ENCODE measurements at regions not wholly inside any gene's neighbourhood (a gene's known extent, or its start where the extent isn't known, plus 50 kb on each side); places are given as distances from the start of the nearest gene placed in this dataset.

DNA sequence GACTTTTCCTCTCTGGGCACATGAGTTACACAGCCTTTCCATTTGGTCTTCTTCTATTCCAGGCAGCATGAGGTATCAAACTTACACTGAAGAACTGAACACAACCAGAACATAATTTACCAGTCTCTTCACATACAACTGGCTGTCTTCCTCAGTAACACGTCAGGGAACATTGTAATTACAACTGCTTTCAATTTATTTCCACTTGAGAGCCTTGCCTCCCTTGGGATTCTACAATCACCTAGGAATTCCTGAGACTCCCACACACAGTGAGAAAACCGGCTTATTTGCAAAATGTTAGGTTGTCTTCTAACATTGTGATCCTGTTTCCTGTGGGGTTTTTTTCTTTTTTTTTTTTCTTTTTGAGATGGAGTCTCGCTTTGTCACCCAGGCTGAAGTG lies 149.9 kb downstream of the TMX3 start:
- H3K9me3 ChIP-seq (ENCODE audit: control insufficient read depth, low read depth, low read length), result no peaks in the 10 kb centered on the region
- peaks cover 28% of the 10 kb centered on the region for H3K4me1 ChIP-seq (ENCODE audit: control insufficient read depth, low read depth, low read length)
- H3K27ac ChIP-seq (ENCODE audit: low read length), result no peak overlapping the region
- H3K27me3 ChIP-seq (ENCODE audit: control insufficient read depth, insufficient read depth, low read length), result no peaks in the 10 kb centered on the region
- no peaks in the 10 kb centered on the region for H3K36me3 ChIP-seq (ENCODE audit: control insufficient read depth, low read depth, low read length)
- no peak overlapping the region for H3K4me3 ChIP-seq (ENCODE audit: low read length)
- no peak overlapping the region for H3K9ac ChIP-seq (ENCODE audit: low read length)

- no peak overlapping the region for H3K4me3 ChIP-seq (ENCODE audit: low read length)
- H3K27ac ChIP-seq (ENCODE audit: low read length), result no peak overlapping the region
- H3K36me3 ChIP-seq (ENCODE audit: control insufficient read depth, low read depth, low read length), result no peaks in the 10 kb centered on the region
- no peaks in the 10 kb centered on the region for H3K27me3 ChIP-seq (ENCODE audit: control insufficient read depth, insufficient read depth, low read length)
- H3K9me3 ChIP-seq (ENCODE audit: control insufficient read depth, low read depth, low read length), result no peaks in the 10 kb centered on the region
- peaks cover 26% of the 10 kb centered on the region for H3K4me1 ChIP-seq (ENCODE audit: control insufficient read depth, low read depth, low read length)
- no peak overlapping the region for H3K9ac ChIP-seq (ENCODE audit: low read length)
Observed at GRCh38 chr18:68564351-68564750, 150.6 kb downstream of the TMX3 start.

- Histone ChIP-seq H3K9ac (ENCODE audit: low read length) (no peak overlapping the region), H3K4me1 (ENCODE audit: control insufficient read depth, low read depth, low read length) (peaks cover 30% of the 10 kb centered on the region), H3K27me3 (ENCODE audit: control insufficient read depth, insufficient read depth, low read length) (no peaks in the 10 kb centered on the region), H3K4me3 (ENCODE audit: low read length) (no peak overlapping the region), H3K27ac (ENCODE audit: low read length) (no peak overlapping the region), H3K36me3 (ENCODE audit: control insufficient read depth, low read depth, low read length) (no peaks in the 10 kb centered on the region), H3K9me3 (ENCODE audit: control insufficient read depth, low read depth, low read length) (no peaks in the 10 kb centered on the region)
Observed at GRCh38 chr18:68560128-68560527, 154.8 kb downstream of the TMX3 start.

GRCh38 chr18:68557183-68557582 lies 157.7 kb downstream of the TMX3 start:
- no peaks in the 10 kb centered on the region for H3K27me3 ChIP-seq (ENCODE audit: control insufficient read depth, insufficient read depth, low read length)
- no peak overlapping the region for H3K9ac ChIP-seq (ENCODE audit: low read length)
- H3K4me1 ChIP-seq (ENCODE audit: control insufficient read depth, low read depth, low read length), result peaks cover 7% of the 10 kb centered on the region
- no peaks in the 10 kb centered on the region for H3K36me3 ChIP-seq (ENCODE audit: control insufficient read depth, low read depth, low read length)
- H3K9me3 ChIP-seq (ENCODE audit: control insufficient read depth, low read depth, low read length), result no peaks in the 10 kb centered on the region
- H3K27ac ChIP-seq (ENCODE audit: low read length), result no peak overlapping the region
- no peak overlapping the region for H3K4me3 ChIP-seq (ENCODE audit: low read length)

GRCh38 chr18:68555879-68556301 lies 159.0 kb downstream of the TMX3 start:
- H3K9ac ChIP-seq (ENCODE audit: low read length), result no peak overlapping the region

DNA sequence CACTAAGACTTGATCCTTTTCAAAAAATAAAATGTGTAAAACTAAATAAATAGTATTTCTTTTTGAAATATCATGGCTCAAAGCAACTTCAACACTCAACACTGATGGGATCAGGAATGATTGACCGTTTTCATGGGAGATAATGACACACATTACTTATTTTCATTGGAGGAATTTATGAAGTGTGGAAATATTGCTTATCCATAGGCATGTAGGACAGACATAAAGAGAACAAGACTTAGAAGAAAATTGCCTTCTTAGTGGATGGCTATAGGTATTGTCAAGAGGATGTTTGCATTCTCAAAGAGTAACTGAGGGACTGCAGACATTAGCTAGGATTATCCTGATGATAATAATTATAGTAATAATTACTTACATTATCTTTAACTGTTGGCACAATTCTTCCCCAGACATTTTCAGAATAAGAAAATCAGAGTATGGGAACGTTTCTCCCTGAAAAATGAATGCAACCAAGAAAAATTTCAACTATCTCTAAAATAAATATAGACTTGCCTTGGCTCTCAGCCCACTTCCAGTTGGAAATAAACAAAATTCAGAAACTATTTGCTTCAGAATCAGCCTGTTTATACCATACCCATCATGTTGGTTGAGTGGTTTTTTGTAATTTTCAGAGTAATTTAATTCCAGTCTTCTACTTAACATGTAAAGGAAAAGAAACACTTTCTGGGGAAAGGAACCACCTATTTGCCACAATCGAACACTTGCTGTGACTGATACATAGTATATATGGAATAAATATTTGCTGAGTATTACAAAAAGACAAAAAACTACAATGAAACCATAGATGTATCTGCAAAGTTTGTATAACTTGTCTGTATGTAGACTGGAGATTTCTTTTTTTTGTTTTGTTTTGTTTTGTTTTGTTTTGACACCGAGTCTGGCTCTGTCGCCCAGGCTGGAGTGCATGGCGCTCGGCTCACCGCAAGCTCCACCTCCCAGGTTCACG lies 165.7 kb downstream of the TMX3 start:
- H3K9ac ChIP-seq (ENCODE audit: low read length), result no peak overlapping the region
- no peaks in the 10 kb centered on the region for H3K9me3 ChIP-seq (ENCODE audit: control insufficient read depth, low read depth, low read length)
- H3K4me1 ChIP-seq (ENCODE audit: control insufficient read depth, low read depth, low read length), result no peaks in the 10 kb centered on the region
- no peak overlapping the region for H3K27ac ChIP-seq (ENCODE audit: low read length)
- H3K36me3 ChIP-seq (ENCODE audit: control insufficient read depth, low read depth, low read length), result no peaks in the 10 kb centered on the region
- no peaks in the 10 kb centered on the region for H3K27me3 ChIP-seq (ENCODE audit: control insufficient read depth, insufficient read depth, low read length)
- H3K4me3 ChIP-seq (ENCODE audit: low read length), result no peak overlapping the region

More at GRCh38 chr18:68555879-68556301, 159.0 kb downstream of the TMX3 start:
- Histone ChIP-seq H3K27me3 (ENCODE audit: control insufficient read depth, insufficient read depth, low read length) (no peaks in the 10 kb centered on the region), H3K4me1 (ENCODE audit: control insufficient read depth, low read depth, low read length) (peaks cover 5% of the 10 kb centered on the region), H3K36me3 (ENCODE audit: control insufficient read depth, low read depth, low read length) (no peaks in the 10 kb centered on the region), H3K4me3 (ENCODE audit: low read length) (no peak overlapping the region), H3K9me3 (ENCODE audit: control insufficient read depth, low read depth, low read length) (no peaks in the 10 kb centered on the region), H3K27ac (ENCODE audit: low read length) (no peak overlapping the region)

DNA sequence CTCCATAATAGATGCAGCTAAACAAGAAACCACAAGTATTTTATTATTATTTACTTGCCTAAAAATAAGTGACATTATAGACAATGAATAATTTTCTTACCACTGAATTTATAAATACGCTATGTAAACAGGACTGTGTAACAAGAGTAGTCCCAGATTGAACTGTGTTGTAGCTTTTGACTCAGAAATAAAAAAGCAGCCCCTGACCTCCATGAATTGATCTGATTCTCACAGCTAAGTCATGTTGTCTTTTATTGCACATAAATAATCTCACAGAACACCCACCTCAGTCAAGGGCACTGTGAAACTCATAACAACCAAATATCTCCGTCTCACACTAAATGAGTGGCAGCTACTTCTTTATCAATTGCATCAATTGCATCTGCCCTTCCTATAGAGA lies 171.6 kb downstream of the TMX3 start:
- H3K9me3 ChIP-seq (ENCODE audit: control insufficient read depth, low read depth, low read length), result no peaks in the 10 kb centered on the region
- no peak overlapping the region for H3K27ac ChIP-seq (ENCODE audit: low read length)
- H3K4me3 ChIP-seq (ENCODE audit: low read length), result no peak overlapping the region
- no peaks in the 10 kb centered on the region for H3K36me3 ChIP-seq (ENCODE audit: control insufficient read depth, low read depth, low read length)
- no peaks in the 10 kb centered on the region for H3K4me1 ChIP-seq (ENCODE audit: control insufficient read depth, low read depth, low read length)
- no peak overlapping the region for H3K9ac ChIP-seq (ENCODE audit: low read length)
- H3K27me3 ChIP-seq (ENCODE audit: control insufficient read depth, insufficient read depth, low read length), result no peaks in the 10 kb centered on the region

- H3K4me3 ChIP-seq (ENCODE audit: low read length), result no peak overlapping the region
- no peaks in the 10 kb centered on the region for H3K9me3 ChIP-seq (ENCODE audit: control insufficient read depth, low read depth, low read length)
- no peaks in the 10 kb centered on the region for H3K36me3 ChIP-seq (ENCODE audit: control insufficient read depth, low read depth, low read length)
- no peaks in the 10 kb centered on the region for H3K4me1 ChIP-seq (ENCODE audit: control insufficient read depth, low read depth, low read length)
- H3K27ac ChIP-seq (ENCODE audit: low read length), result no peak overlapping the region
- no peak overlapping the region for H3K9ac ChIP-seq (ENCODE audit: low read length)
- no peaks in the 10 kb centered on the region for H3K27me3 ChIP-seq (ENCODE audit: control insufficient read depth, insufficient read depth, low read length)
Observed at GRCh38 chr18:68542846-68543245, 172.1 kb downstream of the TMX3 start.

GRCh38 chr18:68533641-68534040 lies 181.3 kb downstream of the TMX3 start:
- Histone ChIP-seq H3K9ac (ENCODE audit: low read length) (no peak overlapping the region), H3K36me3 (ENCODE audit: control insufficient read depth, low read depth, low read length) (no peaks in the 10 kb centered on the region), H3K4me3 (ENCODE audit: low read length) (no peak overlapping the region), H3K4me1 (ENCODE audit: control insufficient read depth, low read depth, low read length) (peaks cover 5% of the 10 kb centered on the region), H3K27me3 (ENCODE audit: control insufficient read depth, insufficient read depth, low read length) (no peaks in the 10 kb centered on the region), H3K9me3 (ENCODE audit: control insufficient read depth, low read depth, low read length) (no peaks in the 10 kb centered on the region), H3K27ac (ENCODE audit: low read length) (no peak overlapping the region)

- Histone ChIP-seq H3K4me3 (ENCODE audit: low read length) (no peak overlapping the region), H3K4me1 (ENCODE audit: control insufficient read depth, low read depth, low read length) (peaks cover 5% of the 10 kb centered on the region), H3K9ac (ENCODE audit: low read length) (no peak overlapping the region), H3K9me3 (ENCODE audit: control insufficient read depth, low read depth, low read length) (no peaks in the 10 kb centered on the region), H3K27ac (ENCODE audit: low read length) (no peak overlapping the region), H3K27me3 (ENCODE audit: control insufficient read depth, insufficient read depth, low read length) (no peaks in the 10 kb centered on the region), H3K36me3 (ENCODE audit: control insufficient read depth, low read depth, low read length) (no peaks in the 10 kb centered on the region)
Observed at GRCh38 chr18:68532328-68532885, 182.5 kb downstream of the TMX3 start.

GRCh38 chr18:68525091-68525490 lies 189.8 kb downstream of the TMX3 start:
- Histone ChIP-seq H3K27me3 (ENCODE audit: control insufficient read depth, insufficient read depth, low read length) (no peaks in the 10 kb centered on the region), H3K4me1 (ENCODE audit: control insufficient read depth, low read depth, low read length) (no peaks in the 10 kb centered on the region), H3K36me3 (ENCODE audit: control insufficient read depth, low read depth, low read length) (no peaks in the 10 kb centered on the region), H3K9ac (ENCODE audit: low read length) (no peak overlapping the region), H3K4me3 (ENCODE audit: low read length) (no peak overlapping the region), H3K27ac (ENCODE audit: low read length) (no peak overlapping the region), H3K9me3 (ENCODE audit: control insufficient read depth, low read depth, low read length) (no peaks in the 10 kb centered on the region)

All from iPS-18a (cell line).